LoVo (cell line): ENCODE measurements at regions not wholly inside any gene's neighbourhood (a gene's known extent, or its start where the extent isn't known, plus 50 kb on each side); places are given as distances from the start of the nearest gene placed in this dataset.
A peak's percentile ranks its signal among the peaks of the same experiment; 100 is the strongest.

Source experiments
- DNase-seq: peaks from one replicate; pipeline ENCODE4 v3.0.0-alpha.2; 2016; ENCODE audit warnings: low spot score

DNA sequence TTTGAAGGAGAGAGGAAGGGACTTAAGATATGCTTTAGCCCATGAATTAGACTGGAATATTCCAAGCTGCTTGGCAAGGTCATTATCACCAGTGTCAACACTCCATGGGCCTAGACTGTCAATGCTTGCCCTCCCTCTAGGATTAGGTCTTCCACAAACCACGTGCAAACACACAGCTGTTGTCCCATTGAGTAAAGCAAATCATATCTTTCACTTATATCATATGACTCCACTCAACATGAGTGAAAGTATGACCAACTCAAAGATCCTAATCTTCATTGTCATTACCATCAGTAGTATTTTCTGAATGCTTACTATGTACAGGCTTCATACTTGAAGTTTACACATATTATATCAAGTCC is 57.0 kb upstream of the GRAMD2B start:
- DNase-seq = no peak

DNA sequence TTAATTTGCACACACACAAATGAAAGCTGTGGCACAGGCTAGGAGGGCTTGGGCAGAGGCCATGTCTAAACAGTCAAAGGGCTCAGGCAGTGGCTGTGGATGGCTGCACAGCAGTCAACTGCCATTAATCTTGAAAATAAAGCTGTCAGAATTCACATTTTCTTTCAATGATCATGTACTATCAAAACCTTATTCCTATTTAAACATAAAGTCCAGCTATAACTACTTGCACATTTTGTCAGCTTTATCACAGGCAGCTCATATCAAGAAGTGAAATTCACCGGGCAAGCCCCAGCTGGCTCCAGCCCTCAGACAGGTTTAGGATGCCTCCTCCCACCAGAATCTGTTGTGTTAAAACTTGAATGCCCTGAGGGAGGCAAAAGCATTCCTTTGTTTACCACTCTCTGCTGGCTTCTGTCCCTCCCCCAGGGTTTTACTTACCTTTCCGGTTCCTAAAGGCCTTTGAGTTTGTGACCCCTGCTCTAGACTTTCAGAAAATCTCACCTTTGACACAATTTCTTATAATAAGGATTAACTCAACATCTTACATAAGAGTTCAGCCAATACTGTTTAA is 54.9 kb upstream of the GRAMD2B start:
- DNase-seq = no peak

DNA sequence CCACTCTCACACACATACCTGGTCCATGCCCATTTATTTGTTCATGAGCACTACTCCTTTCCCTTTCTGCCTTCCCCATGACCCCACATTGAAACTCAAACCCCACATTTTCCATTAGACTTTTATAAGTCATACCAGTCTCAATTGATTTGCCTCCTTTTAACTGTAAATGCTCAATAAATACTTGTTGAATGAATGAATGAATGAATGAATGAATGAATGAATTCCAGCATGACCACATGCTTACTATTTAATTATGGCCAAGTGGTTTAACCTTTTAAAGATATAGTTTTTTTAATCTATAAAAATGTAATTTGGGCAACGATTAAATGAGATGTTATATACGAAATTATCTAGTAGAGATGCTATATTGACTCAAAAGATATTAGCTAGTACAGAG is 54.1 kb upstream of the GRAMD2B start:
- no peak for DNase-seq

DNA sequence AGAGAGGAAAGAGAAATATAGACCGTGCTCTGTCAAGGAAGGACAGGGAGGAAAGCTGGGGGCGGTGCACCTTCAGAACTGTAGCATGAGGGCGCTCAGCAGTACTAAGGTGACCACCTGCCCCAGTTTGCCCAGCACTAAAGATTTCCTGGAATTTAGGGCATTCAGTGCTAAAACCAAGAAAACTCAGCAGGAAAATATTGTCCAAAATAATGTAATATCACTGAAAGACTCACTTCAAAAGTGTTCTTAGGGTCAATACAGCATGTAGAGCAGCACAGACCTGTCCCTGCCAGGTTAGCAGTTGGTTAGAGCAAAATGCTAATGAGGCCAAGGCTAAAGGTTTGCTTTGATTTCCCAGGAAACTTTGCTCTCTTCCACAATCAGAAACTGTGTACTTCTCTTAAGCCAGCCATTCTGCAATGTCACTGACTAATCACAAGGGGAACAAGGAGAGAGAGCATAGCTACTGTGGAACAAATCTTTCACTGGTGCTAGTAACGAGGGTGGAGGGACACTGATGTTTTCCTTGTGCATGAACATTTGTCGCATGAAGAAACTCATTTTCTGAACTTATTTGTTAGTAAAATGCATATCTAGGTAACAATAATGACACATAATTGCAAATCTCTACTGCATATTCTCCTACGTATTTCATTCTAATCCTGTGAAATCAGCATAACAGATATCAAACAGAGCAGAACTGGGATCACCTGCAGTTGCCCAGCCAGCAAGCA is 53.0 kb upstream of the GRAMD2B start:
- DNase-seq = peak; percentile 31

DNA sequence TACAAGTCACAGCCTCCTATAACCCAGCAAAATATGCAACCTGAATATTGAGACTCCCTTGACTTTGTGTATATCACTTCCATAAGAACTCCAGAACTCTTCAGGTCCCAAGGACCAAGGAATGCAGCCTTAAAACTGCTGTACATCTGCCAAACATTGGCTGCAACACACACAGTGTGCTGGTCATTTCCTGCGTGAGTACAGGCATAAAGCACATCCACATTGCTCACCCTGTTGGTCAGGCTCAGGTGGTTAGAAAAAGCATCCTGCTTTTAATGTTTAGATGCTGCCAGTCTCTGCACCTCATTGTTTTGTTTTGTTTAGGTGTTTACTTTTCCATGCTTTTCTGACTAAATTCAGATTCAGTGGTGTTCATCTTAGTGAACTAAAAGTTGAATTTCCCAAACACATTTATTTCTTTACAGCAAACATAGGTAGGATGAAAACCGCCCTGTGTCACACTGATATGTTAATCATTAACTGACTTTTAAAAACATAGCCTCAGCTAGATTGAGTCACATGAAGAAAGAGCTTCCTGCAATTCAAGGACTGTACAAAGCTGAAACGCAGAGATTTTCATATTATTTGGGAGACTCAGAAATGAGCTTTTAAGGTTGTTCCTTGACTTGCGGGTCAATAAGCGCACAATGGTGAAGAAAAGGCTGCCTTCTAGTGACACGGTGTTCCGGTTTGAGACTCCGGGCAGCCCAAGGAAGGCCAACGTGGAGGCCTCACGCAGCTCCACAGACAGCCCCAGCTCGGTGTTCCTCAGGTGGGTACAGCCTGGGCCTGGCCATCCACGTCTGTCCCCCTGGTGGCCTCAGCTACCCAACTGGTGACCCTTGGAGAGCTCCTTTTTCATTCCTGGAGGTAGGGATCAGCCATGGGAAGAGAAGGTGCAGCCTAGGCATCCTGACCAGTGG is 52.2 kb upstream of the GRAMD2B start:
- peak; percentile 82 for DNase-seq

DNA sequence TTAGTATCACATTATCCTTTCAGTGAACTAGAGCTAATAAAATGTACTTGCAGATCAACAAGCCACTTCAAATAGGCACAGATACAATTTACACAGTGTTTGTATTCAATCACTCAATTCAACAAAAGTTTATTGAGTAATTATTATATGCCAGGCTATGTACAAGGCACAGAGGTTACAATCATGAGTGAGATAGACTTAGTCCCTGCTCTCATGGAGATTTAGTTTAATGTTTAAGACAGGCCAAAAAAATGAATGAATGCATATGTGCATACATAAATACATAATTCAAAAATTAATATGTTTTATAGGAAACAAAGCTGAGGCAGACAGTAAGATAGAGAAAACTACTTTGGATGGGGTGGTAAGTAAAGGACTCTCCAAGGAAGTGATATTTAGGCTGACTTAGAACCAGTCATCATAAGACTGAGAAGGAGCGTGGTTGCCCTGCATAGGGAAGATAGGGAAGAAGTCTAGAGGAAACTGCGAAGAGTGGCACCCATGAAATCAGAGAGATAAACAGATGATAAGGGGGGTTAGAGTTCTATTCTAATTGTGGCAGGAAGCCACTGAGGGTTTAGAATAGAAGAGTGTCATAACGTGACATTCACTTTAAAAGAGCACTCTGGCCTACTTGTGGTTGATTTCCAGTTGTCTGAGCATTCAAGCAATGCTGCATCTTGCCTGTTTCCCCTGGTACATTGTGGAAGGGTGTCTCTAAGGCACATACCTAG is 49.7 kb upstream of the GRAMD2B start:
- no peak for DNase-seq
